ENCODE measurements at regions not wholly inside any gene's neighbourhood (a gene's known extent, or its start where the extent isn't known, plus 50 kb on each side); places are given as distances from the start of the nearest gene placed in this dataset.

DNA sequence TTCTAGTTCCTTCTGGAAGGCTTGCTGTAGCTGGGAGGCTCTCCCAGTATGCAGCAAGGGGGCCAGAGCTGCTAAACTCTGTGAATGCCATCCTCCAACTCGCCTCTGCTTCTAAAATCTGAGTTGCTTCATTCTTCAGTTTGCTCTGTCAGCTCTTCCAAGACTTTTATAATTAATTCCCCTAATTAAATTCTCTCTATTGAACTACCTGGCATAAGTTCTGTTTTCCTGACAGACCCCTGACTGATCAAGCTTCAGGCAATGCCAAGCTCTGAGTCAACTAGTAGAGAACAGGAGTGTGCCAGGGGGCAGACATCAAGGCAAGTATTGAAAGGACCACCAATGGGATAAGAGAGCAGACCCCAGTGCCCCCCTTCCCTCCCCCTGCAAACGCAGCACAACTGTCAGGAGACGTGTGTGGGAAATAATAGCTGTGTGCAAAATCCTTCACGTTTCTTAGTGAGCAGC, 109.3 kb upstream of the TAB2 start:
- no peaks in the 10 kb centered on the region for H3K27me3 ChIP-seq
- H3K9me3 ChIP-seq (ENCODE audit: low read depth), result no peaks in the 10 kb centered on the region
- no peak overlapping the region for H3K4me3 ChIP-seq
- no peak overlapping the region for H3K27ac ChIP-seq
- DNase-seq (ENCODE audit: low spot score), result no peak
- TF ChIP-seq EZH2 (IDR thresholded peaks at IDR 0.05; ENCODE audit: borderline replicate concordance), result no peak
- no peak for TF ChIP-seq EZH2phosphoT487 (IDR thresholded peaks at IDR 0.05; ENCODE audit: low read depth, severe bottlenecking, unreplicated experiment)
- TF ChIP-seq, protein P1, sequence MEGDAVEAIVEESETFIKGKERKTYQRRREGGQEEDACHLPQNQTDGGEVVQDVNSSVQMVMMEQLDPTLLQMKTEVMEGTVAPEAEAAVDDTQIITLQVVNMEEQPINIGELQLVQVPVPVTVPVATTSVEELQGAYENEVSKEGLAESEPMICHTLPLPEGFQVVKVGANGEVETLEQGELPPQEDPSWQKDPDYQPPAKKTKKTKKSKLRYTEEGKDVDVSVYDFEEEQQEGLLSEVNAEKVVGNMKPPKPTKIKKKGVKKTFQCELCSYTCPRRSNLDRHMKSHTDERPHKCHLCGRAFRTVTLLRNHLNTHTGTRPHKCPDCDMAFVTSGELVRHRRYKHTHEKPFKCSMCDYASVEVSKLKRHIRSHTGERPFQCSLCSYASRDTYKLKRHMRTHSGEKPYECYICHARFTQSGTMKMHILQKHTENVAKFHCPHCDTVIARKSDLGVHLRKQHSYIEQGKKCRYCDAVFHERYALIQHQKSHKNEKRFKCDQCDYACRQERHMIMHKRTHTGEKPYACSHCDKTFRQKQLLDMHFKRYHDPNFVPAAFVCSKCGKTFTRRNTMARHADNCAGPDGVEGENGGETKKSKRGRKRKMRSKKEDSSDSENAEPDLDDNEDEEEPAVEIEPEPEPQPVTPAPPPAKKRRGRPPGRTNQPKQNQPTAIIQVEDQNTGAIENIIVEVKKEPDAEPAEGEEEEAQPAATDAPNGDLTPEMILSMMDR (IDR thresholded peaks at IDR 0.05; ENCODE audit: poor library complexity), result no peak
- no peaks in the 10 kb centered on the region for H4K20me1 ChIP-seq (ENCODE audit: insufficient read depth, poor library complexity, severe bottlenecking)
- 82% methylated on average over 4 of the region's 4 CpGs for whole genome bisulfite sequencing (ENCODE audit: low lambda C conversion rate, missing lambda C conversion rate)
- no peaks in the 10 kb centered on the region for H3K79me2 ChIP-seq
- H3K9me2 ChIP-seq (replicated peaks; ENCODE audit: insufficient read depth), result no peaks in the 10 kb centered on the region
- H3K4me2 ChIP-seq, result no peak overlapping the region
- peaks cover 8% of the 10 kb centered on the region for H3K4me1 ChIP-seq (ENCODE audit: insufficient read depth)
- H3K36me3 ChIP-seq (replicated peaks; ENCODE audit: insufficient read depth, low read depth), result no peaks in the 10 kb centered on the region
- no peak overlapping the region for H2AFZ ChIP-seq

DNA sequence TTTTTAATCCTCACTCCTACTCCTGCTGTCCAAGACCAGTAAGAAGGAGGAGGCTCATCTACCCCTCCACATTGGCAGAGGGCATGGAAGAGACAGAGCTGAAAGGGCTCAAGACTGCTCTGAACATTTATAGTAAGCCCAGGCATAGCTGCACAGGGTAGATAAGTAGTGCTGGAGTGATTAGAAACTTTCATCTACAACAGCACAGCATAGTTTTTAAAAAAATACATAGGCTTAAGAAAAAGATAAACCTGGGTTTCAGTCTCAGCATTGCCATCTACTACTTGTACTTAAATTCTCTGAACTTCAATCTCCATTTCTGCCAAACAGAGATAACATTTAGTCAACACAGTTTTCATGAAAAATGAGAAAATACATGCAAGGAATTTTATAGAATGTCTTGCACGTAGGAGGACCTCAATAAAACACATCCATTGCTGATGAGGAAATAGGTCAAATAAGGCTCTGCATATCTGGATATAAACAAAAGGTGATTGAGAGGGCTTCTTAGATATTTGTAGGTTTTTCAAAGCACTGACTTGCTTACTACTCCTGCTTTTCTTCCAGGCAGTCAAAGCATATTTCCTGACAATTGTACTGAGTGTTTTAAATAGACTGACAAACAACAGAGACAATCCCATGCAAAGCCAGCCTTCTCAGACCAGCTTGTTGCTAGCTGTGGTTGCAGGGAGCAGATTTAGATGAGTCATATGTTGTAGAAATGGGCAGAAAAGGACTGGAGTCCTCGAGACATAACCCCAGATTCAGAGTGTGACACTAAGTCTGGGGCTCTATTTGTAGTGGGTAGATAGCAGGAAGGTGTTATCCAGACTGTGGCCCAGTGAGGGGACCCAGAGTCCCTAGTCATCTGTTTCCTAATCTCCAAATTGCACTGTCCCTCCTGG, 107.4 kb upstream of the TAB2 start:
- peak; percentile 54 for DNase-seq (ENCODE audit: low spot score)
- H3K9me2 ChIP-seq (replicated peaks; ENCODE audit: insufficient read depth), result no peaks in the 10 kb centered on the region
- H3K4me1 ChIP-seq (ENCODE audit: insufficient read depth), result peaks cover 8% of the 10 kb centered on the region
- H3K4me2 ChIP-seq, result no peak overlapping the region
- TF ChIP-seq, protein P1 (IDR thresholded peaks at IDR 0.05; ENCODE audit: poor library complexity), result no peak
- TF ChIP-seq EZH2phosphoT487 (IDR thresholded peaks at IDR 0.05; ENCODE audit: low read depth, severe bottlenecking, unreplicated experiment) (no peak), EZH2 (IDR thresholded peaks at IDR 0.05; ENCODE audit: borderline replicate concordance) (no peak)
- WGBS (ENCODE audit: low lambda C conversion rate, missing lambda C conversion rate), result 46% methylated on average over 2 of the region's 2 CpGs
- H3K36me3 ChIP-seq (replicated peaks; ENCODE audit: insufficient read depth, low read depth), result no peaks in the 10 kb centered on the region
- no peak overlapping the region for H3K4me3 ChIP-seq
- H4K20me1 ChIP-seq (ENCODE audit: insufficient read depth, poor library complexity, severe bottlenecking), result no peaks in the 10 kb centered on the region
- H3K79me2 ChIP-seq, result no peaks in the 10 kb centered on the region
- H3K27ac ChIP-seq, result peak overlapping the region; percentile 15
- H3K9me3 ChIP-seq (ENCODE audit: low read depth), result no peaks in the 10 kb centered on the region
- no peak overlapping the region for H2AFZ ChIP-seq
- H3K27me3 ChIP-seq, result no peaks in the 10 kb centered on the region

DNA sequence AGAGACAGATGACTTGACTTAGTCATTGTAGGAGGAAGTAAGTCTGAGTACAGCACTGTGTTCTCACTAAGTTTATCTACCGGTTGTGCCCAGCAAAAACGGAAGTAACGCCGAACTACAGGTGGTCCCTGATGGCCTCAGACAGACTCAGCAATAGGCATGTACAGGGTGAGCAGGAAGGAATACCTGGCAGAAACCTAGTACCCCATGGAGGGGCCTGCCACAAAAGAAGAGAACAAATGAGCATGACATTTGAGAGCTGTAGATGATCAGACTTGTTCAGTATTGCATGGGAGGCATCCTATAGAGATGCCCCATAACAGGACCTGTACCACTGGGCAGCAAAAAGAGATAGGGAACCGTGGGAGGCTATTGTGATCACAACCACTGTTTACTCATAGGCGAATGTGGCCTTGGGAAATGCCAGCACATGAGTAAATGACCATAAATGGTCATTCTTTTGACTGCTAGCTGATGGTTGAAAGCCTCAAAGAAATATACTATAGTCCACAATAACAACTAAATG, 106.4 kb upstream of the TAB2 start:
- H3K4me3 ChIP-seq, result no peak overlapping the region
- H2AFZ ChIP-seq, result no peak overlapping the region
- no peaks in the 10 kb centered on the region for H4K20me1 ChIP-seq (ENCODE audit: insufficient read depth, poor library complexity, severe bottlenecking)
- peaks cover 8% of the 10 kb centered on the region for H3K4me1 ChIP-seq (ENCODE audit: insufficient read depth)
- DNase-seq (ENCODE audit: low spot score), result no peak
- H3K79me2 ChIP-seq, result no peaks in the 10 kb centered on the region
- H3K36me3 ChIP-seq (replicated peaks; ENCODE audit: insufficient read depth, low read depth), result no peaks in the 10 kb centered on the region
- no peaks in the 10 kb centered on the region for H3K9me2 ChIP-seq (replicated peaks; ENCODE audit: insufficient read depth)
- H3K4me2 ChIP-seq, result no peak overlapping the region
- TF ChIP-seq EZH2 (IDR thresholded peaks at IDR 0.05; ENCODE audit: borderline replicate concordance) (no peak), EZH2phosphoT487 (IDR thresholded peaks at IDR 0.05; ENCODE audit: low read depth, severe bottlenecking, unreplicated experiment) (no peak)
- TF ChIP-seq, protein P1 (IDR thresholded peaks at IDR 0.05; ENCODE audit: poor library complexity), result no peak
- no peaks in the 10 kb centered on the region for H3K9me3 ChIP-seq (ENCODE audit: low read depth)
- WGBS (ENCODE audit: low lambda C conversion rate, missing lambda C conversion rate), result 74% methylated on average over 6 of the region's 6 CpGs
- H3K27me3 ChIP-seq, result no peaks in the 10 kb centered on the region
- no peak overlapping the region for H3K27ac ChIP-seq

Data from hepatocyte (in vitro differentiated cells).